ENCODE measurements at regions not wholly inside any gene's neighbourhood (a gene's known extent, or its start where the extent isn't known, plus 50 kb on each side); places are given as distances from the start of the nearest gene placed in this dataset.
"Not testable (repeated sequence)": the region's sequence is repeated elsewhere in the genome, so short reads cannot be mapped to it uniquely, and the experiment has no call there.

DNA sequence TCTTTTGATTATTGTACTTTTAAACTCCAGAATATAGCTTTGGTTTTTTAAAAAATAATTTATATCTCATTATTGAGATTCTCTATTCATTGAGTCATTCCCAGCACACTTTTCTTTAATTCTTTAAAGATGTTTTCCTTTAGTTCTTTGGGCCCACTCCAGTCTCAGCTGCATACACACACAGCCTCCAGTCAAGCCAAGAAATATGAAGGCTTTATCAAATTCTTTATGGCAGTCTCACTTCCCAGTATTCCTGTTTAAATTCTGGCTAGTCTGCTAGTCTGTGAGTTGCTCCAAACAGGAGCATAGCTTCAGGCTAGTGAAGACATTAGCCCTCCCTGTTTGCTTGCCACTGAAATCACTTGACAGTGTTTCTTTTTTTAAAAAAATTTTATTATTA lies 61.2 kb downstream of the CRP start:
- Histone ChIP-seq H3K9me3 (no peaks in the 10 kb centered on the region), H3K27ac (no peak overlapping the region), H3K4me1 (no peaks in the 10 kb centered on the region), H3K36me3 (no peaks in the 10 kb centered on the region), H3K27me3 (replicated peaks in 1 of 7) (no peaks in the 10 kb centered on the region), H3K4me3 (no peak overlapping the region)
- TF ChIP-seq, protein P1, sequence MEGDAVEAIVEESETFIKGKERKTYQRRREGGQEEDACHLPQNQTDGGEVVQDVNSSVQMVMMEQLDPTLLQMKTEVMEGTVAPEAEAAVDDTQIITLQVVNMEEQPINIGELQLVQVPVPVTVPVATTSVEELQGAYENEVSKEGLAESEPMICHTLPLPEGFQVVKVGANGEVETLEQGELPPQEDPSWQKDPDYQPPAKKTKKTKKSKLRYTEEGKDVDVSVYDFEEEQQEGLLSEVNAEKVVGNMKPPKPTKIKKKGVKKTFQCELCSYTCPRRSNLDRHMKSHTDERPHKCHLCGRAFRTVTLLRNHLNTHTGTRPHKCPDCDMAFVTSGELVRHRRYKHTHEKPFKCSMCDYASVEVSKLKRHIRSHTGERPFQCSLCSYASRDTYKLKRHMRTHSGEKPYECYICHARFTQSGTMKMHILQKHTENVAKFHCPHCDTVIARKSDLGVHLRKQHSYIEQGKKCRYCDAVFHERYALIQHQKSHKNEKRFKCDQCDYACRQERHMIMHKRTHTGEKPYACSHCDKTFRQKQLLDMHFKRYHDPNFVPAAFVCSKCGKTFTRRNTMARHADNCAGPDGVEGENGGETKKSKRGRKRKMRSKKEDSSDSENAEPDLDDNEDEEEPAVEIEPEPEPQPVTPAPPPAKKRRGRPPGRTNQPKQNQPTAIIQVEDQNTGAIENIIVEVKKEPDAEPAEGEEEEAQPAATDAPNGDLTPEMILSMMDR (IDR thresholded peaks at IDR 0.05 in 8 of 11, conservative IDR thresholded peaks at IDR 0.05 in 3 of 11) = no peak
- TF ChIP-seq POLR2A (IDR thresholded peaks at IDR 0.05) = no peak
- TF ChIP-seq POLR2AphosphoS5 (IDR thresholded peaks at IDR 0.05) = no peak
- intact Hi-C loops (cut with DNase I; ENCODE audit: low total_unique reads) = no loop called here
- no peak for DNase-seq

DNA sequence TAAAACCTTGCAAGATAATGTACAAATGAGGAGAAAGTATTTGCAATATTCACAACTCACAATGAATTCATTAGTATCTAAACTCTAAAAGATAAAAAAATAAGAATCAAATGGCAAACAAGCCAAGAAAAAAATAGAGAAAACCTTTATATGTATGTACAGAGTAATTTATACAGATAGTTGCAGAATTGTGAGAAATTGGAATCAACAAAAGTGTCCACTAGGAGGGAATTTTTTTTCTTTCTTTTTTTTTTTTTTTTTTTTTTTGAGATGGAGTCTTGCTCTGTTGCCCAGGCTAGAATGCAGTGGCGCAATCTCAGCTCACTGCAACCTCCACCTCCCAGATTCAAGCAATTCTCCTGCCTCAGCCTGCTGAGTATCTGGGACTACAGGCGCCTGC lies 56.9 kb downstream of the CRP start:
- intact Hi-C loops (cut with DNase I; ENCODE audit: low total_unique reads); H3K27ac ChIP-seq; H3K9me3 ChIP-seq; H3K4me3 ChIP-seq; H3K36me3 ChIP-seq; H3K4me1 ChIP-seq; DNase-seq; H3K27me3 ChIP-seq (replicated peaks in 1 of 7): not testable (repeated sequence)
- WGBS, 5 donors = 88 to 98% (median 93%) methylated on average over 2 of the region's 2 CpGs
